OCI-LY1 (cell line): ENCODE measurements at regions not wholly inside any gene's neighbourhood (a gene's known extent, or its start where the extent isn't known, plus 50 kb on each side); places are given as distances from the start of the nearest gene placed in this dataset.

Experiments used
- H2AFZ ChIP-seq: fragments of 200-600 bp; sonication (generic), shearing (Covaris generic); 2 replicates; pipeline ENCODE4 v1.6.0; 2014; ENCODE audit warnings: antibody characterized with exemption, mild to moderate bottlenecking, low read length
- H3F3A ChIP-seq: fragments of 200-600 bp; sonication (generic), shearing (Covaris generic); 2 replicates; pipeline ENCODE4 v1.6.0; 2014; ENCODE audit warnings: mild to moderate bottlenecking, antibody characterized with exemption, low read length, moderate library complexity; ENCODE audit not compliant: insufficient read depth
- H3K27ac ChIP-seq: fragments of 200-600 bp; sonication (generic); 2 replicates; pipeline ENCODE4 v1.5.1; 2014; ENCODE audit warnings: low read length, mixed run types, mild to moderate bottlenecking, low read depth; ENCODE audit not compliant: poor library complexity, severe bottlenecking
- H3K27me3 ChIP-seq: fragments of 200-600 bp; sonication (generic); 2 replicates; pipeline ENCODE4 v1.6.0; 2014; ENCODE audit warnings: antibody characterized with exemption, mild to moderate bottlenecking, low read length, moderate library complexity; ENCODE audit not compliant: insufficient read depth
- H3K36me3 ChIP-seq: fragments of 200-600 bp; sonication (generic); 2 replicates; pipeline ENCODE4 v1.6.1; 2014; ENCODE audit warnings: mild to moderate bottlenecking, antibody characterized with exemption, low read length, moderate library complexity, mixed read lengths; ENCODE audit not compliant: insufficient read depth
- H3K4me1 ChIP-seq: fragments of 200-600 bp; sonication (generic); 2 replicates; pipeline ENCODE4 v1.5.1; 2014; ENCODE audit warnings: mild to moderate bottlenecking, low read length, moderate library complexity; ENCODE audit not compliant: insufficient read depth, severe bottlenecking
- H3K4me2 ChIP-seq: fragments of 200-600 bp; sonication (generic), shearing (Covaris generic); 2 replicates; pipeline ENCODE4 v1.6.1; 2014; ENCODE audit warnings: low read length
- H3K4me3 ChIP-seq: fragments of 200-600 bp; sonication (generic); 2 replicates; pipeline ENCODE4 v1.5.1; 2014; ENCODE audit warnings: low read length, low read depth, mild to moderate bottlenecking, mixed read lengths; ENCODE audit not compliant: poor library complexity, severe bottlenecking
- H3K79me2 ChIP-seq: fragments of 200-600 bp; shearing (Covaris generic); 2 replicates; pipeline ENCODE4 v1.6.1; 2016; ENCODE audit warnings: mixed run types, low read length, mixed read lengths; ENCODE audit not compliant: insufficient read depth
- H3K9ac ChIP-seq: fragments of 200-600 bp; sonication (generic), shearing (Covaris generic); 2 replicates; pipeline ENCODE4 v1.6.1; 2014; ENCODE audit warnings: mild to moderate bottlenecking, low read length, mixed read lengths
- H3K9me2 ChIP-seq: fragments of 200-600 bp; sonication (generic), shearing (Covaris generic); 2 replicates; pipeline ENCODE4 v1.6.1; 2014; ENCODE audit warnings: low read depth, mild to moderate bottlenecking, low read length, mixed read lengths
- H3K9me3 ChIP-seq: fragments of 200-600 bp; shearing (Covaris generic); 2 replicates; pipeline ENCODE4 v1.6.1; 2014; ENCODE audit warnings: low read length, mixed read lengths
- H4K20me1 ChIP-seq: fragments of 200-600 bp; sonication (generic), shearing (Covaris generic); 2 replicates; pipeline ENCODE4 v1.6.0; 2016; ENCODE audit warnings: mild to moderate bottlenecking, low read length; ENCODE audit not compliant: insufficient read depth
- CTCF ChIP-seq: fragments of 200-600 bp; sonication (generic), shearing (Covaris generic); IDR thresholded peaks from 2 replicates; pipeline ENCODE4 v1.5.1; 2017; ENCODE audit warnings: mild to moderate bottlenecking, antibody characterized with exemption, low read length, moderate library complexity, mixed read lengths
- EZH2 ChIP-seq: fragments of 200-600 bp; sonication (generic), shearing (Covaris generic); IDR thresholded peaks from 2 replicates; pipeline ENCODE4 v1.8.0; 2017; ENCODE audit warnings: borderline replicate concordance, mixed run types, mild to moderate bottlenecking, antibody characterized with exemption, low read length, moderate library complexity, mixed read lengths

GRCh38 chr4:181524499-181524898 is 718.7 kb upstream of the TENM3 start:
- no peak overlapping the region for H2AFZ ChIP-seq
- no peaks in the 10 kb centered on the region for H3K9me2 ChIP-seq
- no peak for TF ChIP-seq CTCF
- no peak for TF ChIP-seq EZH2
- no peak overlapping the region for H3K9ac ChIP-seq
- H3K4me3 ChIP-seq, result no peak overlapping the region
- no peak overlapping the region for H3K4me2 ChIP-seq
- no peaks in the 10 kb centered on the region for H3K36me3 ChIP-seq
- no peaks in the 10 kb centered on the region for H3K9me3 ChIP-seq
- no peaks in the 10 kb centered on the region for H4K20me1 ChIP-seq
- H3K79me2 ChIP-seq, result no peaks in the 10 kb centered on the region
- H3K27me3 ChIP-seq, result no peaks in the 10 kb centered on the region
- peaks cover 21% of the 10 kb centered on the region for H3K4me1 ChIP-seq
- H3K27ac ChIP-seq, result no peak overlapping the region
- no peaks in the 10 kb centered on the region for H3F3A ChIP-seq

GRCh38 chr4:181525634-181526033 is 717.6 kb upstream of the TENM3 start:
- Histone ChIP-seq H4K20me1 (no peaks in the 10 kb centered on the region), H3K79me2 (no peaks in the 10 kb centered on the region), H3K4me1 (peaks cover 25% of the 10 kb centered on the region), H3K27me3 (no peaks in the 10 kb centered on the region), H3K9me3 (no peaks in the 10 kb centered on the region), H3K4me3 (no peak overlapping the region), H3K36me3 (no peaks in the 10 kb centered on the region), H3K4me2 (no peak overlapping the region), H3K9me2 (no peaks in the 10 kb centered on the region), H2AFZ (no peak overlapping the region), H3F3A (no peaks in the 10 kb centered on the region), H3K27ac (no peak overlapping the region), H3K9ac (no peak overlapping the region)
- TF ChIP-seq EZH2, result no peak
- no peak for TF ChIP-seq CTCF

GRCh38 chr4:181528570-181529184 is 714.5 kb upstream of the TENM3 start:
- H3K4me2 ChIP-seq, result no peak overlapping the region
- no peak overlapping the region for H3K4me3 ChIP-seq
- H3K79me2 ChIP-seq, result no peaks in the 10 kb centered on the region
- TF ChIP-seq EZH2, result no peak
- TF ChIP-seq CTCF, result peak; percentile 96
- no peak overlapping the region for H3K27ac ChIP-seq
- no peaks in the 10 kb centered on the region for H3K27me3 ChIP-seq
- H3K4me1 ChIP-seq, result peaks cover 31% of the 10 kb centered on the region
- H4K20me1 ChIP-seq, result no peaks in the 10 kb centered on the region
- no peaks in the 10 kb centered on the region for H3K9me2 ChIP-seq
- H3F3A ChIP-seq, result no peaks in the 10 kb centered on the region
- H3K36me3 ChIP-seq, result no peaks in the 10 kb centered on the region
- no peak overlapping the region for H3K9ac ChIP-seq
- H2AFZ ChIP-seq, result no peak overlapping the region
- no peaks in the 10 kb centered on the region for H3K9me3 ChIP-seq
